NOMO-1 (cell line): ENCODE measurements at regions not wholly inside any gene's neighbourhood (a gene's known extent, or its start where the extent isn't known, plus 50 kb on each side); places are given as distances from the start of the nearest gene placed in this dataset.
"Not testable (repeated sequence)": the region's sequence is repeated elsewhere in the genome, so short reads cannot be mapped to it uniquely, and the experiment has no call there.

Experiments
- DNase-seq, 2 experiments: peaks; one replicate each; lab custom pipeline; 2025; ENCODE audit not compliant: unreplicated experiment in 2 of 2; lab: John Stamatoyannopoulos, UW

- no peak for DNase-seq
These were observed 88.6 kb downstream of the MRPL14 start for GRCh38 chr6:44038543-44039065.

DNA sequence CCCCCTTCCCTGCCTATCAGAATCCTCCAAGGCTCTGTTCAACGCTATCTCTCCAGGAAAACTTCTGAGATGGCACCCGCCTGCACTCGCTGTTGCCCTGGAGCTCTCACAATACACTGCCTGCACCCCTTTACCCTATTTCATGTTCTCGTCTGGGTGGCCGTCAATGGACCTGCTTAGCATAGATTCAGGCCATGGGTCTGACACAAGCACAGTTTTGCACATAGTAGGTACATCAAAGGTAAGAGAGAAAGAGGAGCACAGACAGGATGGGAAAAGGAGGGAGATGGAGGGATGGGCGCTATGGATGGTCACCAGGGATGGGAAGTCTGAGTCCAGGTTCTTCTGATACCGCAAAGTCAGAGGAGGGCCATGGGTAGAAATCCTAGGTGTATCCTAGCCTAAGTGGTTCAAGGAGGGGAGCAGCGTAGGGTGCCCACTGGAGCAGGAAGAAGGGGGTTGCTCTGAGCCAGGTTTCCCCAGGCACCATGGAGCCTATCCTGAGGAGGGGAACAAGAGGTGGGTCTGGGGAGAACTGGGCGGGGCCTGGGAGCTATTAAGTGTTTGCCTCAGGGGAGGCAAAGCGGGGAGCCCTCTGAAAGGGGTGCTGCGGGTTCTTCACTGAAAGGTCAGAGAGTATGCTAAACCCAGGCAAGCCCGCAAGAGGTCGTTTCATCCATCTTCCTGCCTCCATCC lies 89.3 kb downstream of the MRPL14 start:
- DNase-seq = no peak

GRCh38 chr6:44037276-44037675 lies 90.0 kb downstream of the MRPL14 start:
- not testable (repeated sequence) for DNase-seq

GRCh38 chr6:44036699-44037101 lies 90.6 kb downstream of the MRPL14 start:
- DNase-seq = peak; percentile 73 to 81

DNA sequence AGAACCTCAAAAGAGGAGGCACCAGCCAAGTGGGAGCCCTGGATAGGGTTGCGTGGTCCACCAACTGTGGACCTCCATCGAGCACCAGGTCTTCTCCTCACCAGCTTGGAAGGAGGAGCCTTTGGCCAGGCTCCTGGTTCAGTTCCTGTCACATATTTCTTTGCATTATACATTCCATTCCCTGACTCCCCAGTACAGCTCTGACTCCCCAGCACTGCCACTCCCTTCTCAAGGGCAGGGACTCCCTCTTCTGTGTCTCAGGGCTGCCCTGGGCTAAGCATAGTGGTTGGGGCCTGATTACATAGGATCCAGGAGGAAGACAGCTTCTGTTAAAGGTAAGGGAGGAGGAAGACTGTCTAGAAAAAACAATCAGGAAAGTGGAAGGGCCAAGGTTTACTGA lies 91.1 kb downstream of the MRPL14 start:
- no peak for DNase-seq

DNA sequence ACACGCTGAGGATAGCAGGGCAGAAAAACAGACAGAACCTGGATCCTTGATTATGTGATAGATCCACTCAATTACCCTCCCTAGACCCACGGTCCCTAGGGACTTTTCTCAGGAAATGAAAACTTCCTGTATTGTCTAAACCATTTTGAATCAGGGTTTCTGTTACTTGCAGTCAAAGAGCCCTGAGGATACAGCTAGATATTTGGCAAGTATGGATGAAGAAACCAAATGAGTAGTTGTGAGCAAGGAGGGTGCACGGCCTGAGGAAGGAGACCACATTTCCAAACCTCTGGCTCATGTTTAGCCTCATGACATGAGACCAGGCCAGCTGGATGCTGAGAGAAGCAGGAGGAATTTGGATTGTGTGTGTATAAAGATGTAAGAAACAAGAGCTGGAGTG lies 91.6 kb downstream of the MRPL14 start:
- DNase-seq = no peak

GRCh38 chr6:44034931-44035345 lies 92.3 kb downstream of the MRPL14 start:
- no peak for DNase-seq

GRCh38 chr6:44034391-44034861 lies 92.8 kb downstream of the MRPL14 start:
- DNase-seq = no peak

- no peak for DNase-seq
These were observed 96.3 kb downstream of the MRPL14 start for GRCh38 chr6:44030812-44031454.

DNA sequence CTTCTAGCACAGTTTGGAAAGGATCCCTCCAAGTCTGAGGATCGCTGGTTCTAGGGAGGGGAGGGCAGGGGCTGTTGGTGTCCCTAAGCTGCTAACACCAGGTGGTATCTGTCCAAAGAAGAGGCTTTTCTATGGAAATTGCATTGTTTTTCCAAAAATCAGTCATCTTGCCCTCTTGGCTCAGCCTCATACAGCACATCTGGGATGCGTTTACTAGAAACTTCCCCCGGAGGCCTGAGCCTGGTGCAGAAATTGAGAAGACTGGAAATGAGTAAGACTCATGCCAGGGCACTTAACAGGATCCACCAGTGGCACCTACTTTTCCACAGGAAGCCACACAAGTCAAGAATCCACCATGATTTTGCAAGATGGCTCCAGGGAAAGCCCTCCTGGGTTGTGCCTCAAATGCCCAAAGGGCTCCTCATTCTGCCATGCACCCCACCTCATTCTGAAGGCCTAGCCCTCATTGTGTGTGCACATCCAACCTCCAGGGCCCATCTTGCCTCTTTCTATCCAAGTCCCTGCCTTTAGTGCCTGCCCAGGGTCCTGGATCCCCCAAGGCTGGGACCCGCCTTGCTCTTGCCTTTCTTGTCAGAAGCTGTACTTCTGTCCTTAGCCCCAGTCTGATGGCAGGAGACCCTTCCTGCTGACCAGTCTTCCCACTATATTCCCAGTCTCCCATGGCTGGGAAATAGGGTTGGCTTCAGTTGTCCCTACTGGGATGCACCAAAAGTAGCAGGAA lies 97.6 kb downstream of the MRPL14 start:
- DNase-seq = no peak

- no peak for DNase-seq
These were observed 98.4 kb downstream of the MRPL14 start for GRCh38 chr6:44028789-44029310.

DNA sequence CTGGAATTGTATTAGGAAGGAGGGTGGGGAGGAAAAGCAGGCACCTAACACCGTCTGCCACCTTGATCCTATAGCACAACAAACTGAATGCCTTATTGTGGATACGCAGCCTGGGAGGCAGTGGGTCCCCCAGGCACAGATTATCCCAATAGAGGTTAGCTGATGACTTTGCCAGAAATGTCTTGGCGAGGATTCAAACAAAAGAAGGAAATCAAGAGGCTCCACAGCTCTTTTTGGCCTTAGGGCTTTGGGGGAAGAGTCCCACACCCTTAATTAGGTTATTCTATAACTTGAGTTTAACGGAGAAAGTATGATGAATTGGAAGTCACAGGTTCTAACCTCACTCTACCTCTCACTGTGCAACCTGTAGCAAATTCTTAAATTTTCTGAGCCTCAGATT lies 102.0 kb downstream of the MRPL14 start:
- DNase-seq = no peak

GRCh38 chr6:44024574-44025219 lies 102.6 kb downstream of the MRPL14 start:
- peak; percentile 44 to 50 for DNase-seq

DNA sequence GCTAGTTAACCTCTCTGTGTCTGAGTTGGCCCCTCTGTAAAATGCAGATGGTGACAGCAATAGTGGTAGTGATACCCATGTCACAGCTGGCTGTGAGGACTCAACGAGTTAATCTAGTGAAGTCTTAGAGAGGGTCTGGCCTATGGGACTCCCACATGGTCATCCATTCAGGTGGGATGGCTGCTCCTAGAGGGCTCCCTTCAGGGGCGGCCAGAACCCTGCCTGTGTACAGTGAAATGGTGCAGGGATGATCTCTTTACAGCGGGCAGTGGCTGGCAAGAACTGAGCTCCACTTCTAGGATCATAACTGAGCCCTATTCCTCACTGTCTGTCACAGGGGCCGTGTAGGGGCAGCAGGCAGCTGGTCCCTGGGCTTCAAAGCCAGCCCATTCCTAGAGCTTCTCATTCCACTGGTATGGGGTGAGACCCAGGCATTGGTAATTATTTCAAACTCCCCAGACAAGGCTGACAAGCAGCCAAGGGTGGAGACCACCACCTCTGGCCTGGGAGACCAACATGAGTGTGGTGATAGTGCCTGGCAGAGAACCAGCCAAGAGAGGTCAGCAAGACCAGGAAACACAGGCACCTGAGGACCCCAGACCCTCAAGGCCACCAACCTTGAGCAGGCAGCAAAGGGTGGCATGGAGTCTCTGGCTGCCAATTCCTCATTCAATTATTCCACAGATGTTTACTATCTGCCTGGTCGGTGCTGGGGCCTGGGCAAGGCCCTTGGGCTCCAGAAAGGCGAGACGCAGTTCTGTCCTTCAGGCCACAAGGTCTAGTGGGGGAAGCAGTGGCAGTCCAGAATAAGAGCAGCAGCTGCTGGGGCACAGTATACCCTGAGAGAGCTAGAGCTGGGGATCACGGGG lies 103.4 kb downstream of the MRPL14 start:
- no peak for DNase-seq

DNA sequence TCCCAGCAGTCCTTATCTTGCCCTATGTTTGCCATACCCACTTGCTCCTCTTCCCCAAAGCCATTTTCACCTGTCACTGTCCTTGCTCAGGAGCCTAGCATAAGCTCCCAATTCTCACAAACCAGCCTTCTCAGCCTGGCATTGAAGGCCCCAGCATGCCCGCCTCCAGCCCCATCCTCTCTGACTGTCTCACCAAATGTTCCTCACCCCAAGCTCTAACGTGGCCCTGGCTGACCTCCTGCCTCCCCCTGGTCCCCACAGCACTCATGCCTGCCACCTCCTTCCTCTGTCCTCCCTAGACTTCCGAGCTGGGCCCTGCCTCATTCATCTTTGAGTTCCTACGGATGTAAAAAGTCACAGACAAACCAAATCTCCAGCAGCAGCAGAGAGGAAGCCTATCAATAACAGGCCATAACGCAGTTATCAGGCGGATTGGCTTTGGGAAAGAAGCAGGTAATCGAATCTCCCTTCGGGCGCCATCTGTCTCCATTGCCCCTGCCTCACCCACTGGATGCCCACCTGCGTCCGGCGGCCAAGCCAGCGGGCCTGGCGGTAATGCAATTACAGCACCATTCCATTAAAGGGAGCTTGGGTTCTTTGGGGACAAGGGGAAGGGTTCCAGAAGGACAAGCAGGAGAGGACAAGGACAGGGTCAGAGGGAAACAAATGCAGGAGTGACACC lies 104.4 kb downstream of the MRPL14 start:
- DNase-seq = no peak

- peak; percentile 9 to 17 for DNase-seq
These were observed 105.0 kb downstream of the MRPL14 start for GRCh38 chr6:44022296-44022661.

GRCh38 chr6:44021589-44022295 lies 105.5 kb downstream of the MRPL14 start:
- DNase-seq = no peak

- DNase-seq = no peak
These were observed 106.4 kb downstream of the MRPL14 start for GRCh38 chr6:44020664-44021425.
